OCI-LY7 (cell line): ENCODE measurements at regions not wholly inside any gene's neighbourhood (a gene's known extent, or its start where the extent isn't known, plus 50 kb on each side); places are given as distances from the start of the nearest gene placed in this dataset.

Experiments
- EZH2phosphoT487 ChIP-seq: fragments of 200-600 bp; sonication (generic); IDR thresholded peaks from 2 replicates; pipeline ENCODE4 v1.6.1; 2018; ENCODE audit warnings: low read depth, borderline replicate concordance, mild to moderate bottlenecking, mixed run types, antibody characterized with exemption, low read length, moderate library complexity, mixed read lengths
- TF ChIP-seq, protein P1 (sequence below): fragments of 200-600 bp; sonication (generic); conservative IDR thresholded peaks from 2 replicates; pipeline ENCODE4 v1.5.1; 2014; ENCODE audit warnings: mild to moderate bottlenecking, antibody characterized with exemption, low read length, moderate library complexity, mixed read lengths

- TF ChIP-seq, protein P1, sequence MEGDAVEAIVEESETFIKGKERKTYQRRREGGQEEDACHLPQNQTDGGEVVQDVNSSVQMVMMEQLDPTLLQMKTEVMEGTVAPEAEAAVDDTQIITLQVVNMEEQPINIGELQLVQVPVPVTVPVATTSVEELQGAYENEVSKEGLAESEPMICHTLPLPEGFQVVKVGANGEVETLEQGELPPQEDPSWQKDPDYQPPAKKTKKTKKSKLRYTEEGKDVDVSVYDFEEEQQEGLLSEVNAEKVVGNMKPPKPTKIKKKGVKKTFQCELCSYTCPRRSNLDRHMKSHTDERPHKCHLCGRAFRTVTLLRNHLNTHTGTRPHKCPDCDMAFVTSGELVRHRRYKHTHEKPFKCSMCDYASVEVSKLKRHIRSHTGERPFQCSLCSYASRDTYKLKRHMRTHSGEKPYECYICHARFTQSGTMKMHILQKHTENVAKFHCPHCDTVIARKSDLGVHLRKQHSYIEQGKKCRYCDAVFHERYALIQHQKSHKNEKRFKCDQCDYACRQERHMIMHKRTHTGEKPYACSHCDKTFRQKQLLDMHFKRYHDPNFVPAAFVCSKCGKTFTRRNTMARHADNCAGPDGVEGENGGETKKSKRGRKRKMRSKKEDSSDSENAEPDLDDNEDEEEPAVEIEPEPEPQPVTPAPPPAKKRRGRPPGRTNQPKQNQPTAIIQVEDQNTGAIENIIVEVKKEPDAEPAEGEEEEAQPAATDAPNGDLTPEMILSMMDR, result no peak
- TF ChIP-seq EZH2phosphoT487, result no peak
Observed at GRCh38 chrX:46168254-46168653, 377.0 kb downstream of the ZNF674 start.
